Smooth muscle cell (in vitro differentiated cells): ENCODE measurements at regions not wholly inside any gene's neighbourhood (a gene's known extent, or its start where the extent isn't known, plus 50 kb on each side); places are given as distances from the start of the nearest gene placed in this dataset.

Source experiments
- DNase-seq: peaks from one replicate; lab custom pipeline; 2025; ENCODE audit not compliant: unreplicated experiment; lab: John Stamatoyannopoulos, UW
- H2AFZ ChIP-seq: fragments of 200-600 bp; sonication (generic); 2 replicates; pipeline ENCODE4 v1.6.0; 2016; ENCODE audit warnings: antibody characterized with exemption, low read depth, mild to moderate bottlenecking
- H3F3A ChIP-seq: fragments of 200-600 bp; sonication (generic); 2 replicates; pipeline ENCODE4 v1.6.0; 2017; ENCODE audit warnings: antibody characterized with exemption, low read depth
- H3K27ac ChIP-seq: fragments of 200-600 bp; sonication (generic); 2 replicates; pipeline ENCODE4 v1.5.1; 2016; ENCODE audit warnings: low read depth, mild to moderate bottlenecking
- H3K27me3 ChIP-seq: fragments of 200-600 bp; sonication (generic); 2 replicates; pipeline ENCODE4 v1.6.1; 2016; ENCODE audit warnings: low read depth, mild to moderate bottlenecking
- H3K36me3 ChIP-seq: fragments of 200-600 bp; sonication (generic); 2 replicates; pipeline ENCODE4 v1.5.1; 2016; ENCODE audit warnings: low read depth
- H3K4me1 ChIP-seq: fragments of 200-600 bp; sonication (generic); 2 replicates; pipeline ENCODE4 v1.5.1; 2016; ENCODE audit warnings: low read depth
- H3K4me2 ChIP-seq: fragments of 200-600 bp; sonication (generic); 2 replicates; pipeline ENCODE4 v1.6.0; 2016; ENCODE audit warnings: mild to moderate bottlenecking
- H3K4me3 ChIP-seq: fragments of 200-600 bp; sonication (generic); 2 replicates; pipeline ENCODE4 v1.5.1; 2016; ENCODE audit warnings: mild to moderate bottlenecking
- H3K79me2 ChIP-seq: fragments of 200-600 bp; sonication (generic); 2 replicates; pipeline ENCODE4 v1.6.0; 2016; ENCODE audit warnings: low read depth, mild to moderate bottlenecking
- H3K9ac ChIP-seq: fragments of 200-600 bp; sonication (generic); 2 replicates; pipeline ENCODE4 v1.6.0; 2016; ENCODE audit warnings: low read depth
- H3K9me3 ChIP-seq: fragments of 200-600 bp; sonication (generic); replicated peaks from 2 replicates; pipeline ENCODE4 v1.5.1; 2016; ENCODE audit warnings: low read depth
- H4K20me1 ChIP-seq: fragments of 200-600 bp; sonication (generic); 2 replicates; pipeline ENCODE4 v1.6.0; 2016; ENCODE audit warnings: low read depth
- WGBS: methylation state at CpG from one replicate; pipeline ENCODE4 v1.1.7; 2016; ENCODE audit warnings: low lambda C conversion rate; 5-methylcytosine and 5-hydroxymethylcytosine counted together
- TF ChIP-seq, protein P1 (sequence below): fragments of 200-600 bp; sonication (generic); IDR thresholded peaks from 2 replicates; pipeline ENCODE4 v1.5.1; 2017; ENCODE audit warnings: borderline replicate concordance, mild to moderate bottlenecking, antibody characterized with exemption; ENCODE audit not compliant: insufficient read depth, poor library complexity, severe bottlenecking

DNA sequence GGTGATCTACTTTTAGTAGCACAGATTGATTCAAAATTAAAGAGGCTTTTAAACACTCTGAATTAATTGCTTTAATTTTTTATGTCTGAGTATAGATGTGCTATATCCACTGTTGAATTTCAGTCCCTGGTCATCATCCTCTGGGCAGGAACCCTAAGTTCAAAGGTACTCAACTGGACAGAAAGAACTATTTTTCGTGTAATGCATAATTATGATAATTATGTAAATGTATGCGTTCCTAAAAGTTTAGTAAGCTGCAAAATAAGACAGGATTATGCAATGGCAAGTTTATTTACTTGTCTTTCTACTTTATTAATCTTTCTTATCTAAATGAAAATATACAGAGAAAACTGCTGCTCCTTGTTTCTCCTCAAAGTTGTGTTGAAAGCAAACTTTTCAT is 690.1 kb upstream of the MAN1A1 start:
- Histone ChIP-seq H3K36me3 (no peaks in the 10 kb centered on the region), H3K27ac (no peak overlapping the region), H3K27me3 (no peaks in the 10 kb centered on the region), H4K20me1 (no peaks in the 10 kb centered on the region), H3K9ac (no peak overlapping the region), H3K79me2 (no peaks in the 10 kb centered on the region), H3F3A (no peaks in the 10 kb centered on the region), H3K4me2 (no peak overlapping the region), H3K9me3 (no peaks in the 10 kb centered on the region), H3K4me3 (no peak overlapping the region), H3K4me1 (no peaks in the 10 kb centered on the region), H2AFZ (no peak overlapping the region)
- no peak for DNase-seq
- 86% methylated on average over 2 of the region's 2 CpGs for WGBS
- TF ChIP-seq, protein P1, sequence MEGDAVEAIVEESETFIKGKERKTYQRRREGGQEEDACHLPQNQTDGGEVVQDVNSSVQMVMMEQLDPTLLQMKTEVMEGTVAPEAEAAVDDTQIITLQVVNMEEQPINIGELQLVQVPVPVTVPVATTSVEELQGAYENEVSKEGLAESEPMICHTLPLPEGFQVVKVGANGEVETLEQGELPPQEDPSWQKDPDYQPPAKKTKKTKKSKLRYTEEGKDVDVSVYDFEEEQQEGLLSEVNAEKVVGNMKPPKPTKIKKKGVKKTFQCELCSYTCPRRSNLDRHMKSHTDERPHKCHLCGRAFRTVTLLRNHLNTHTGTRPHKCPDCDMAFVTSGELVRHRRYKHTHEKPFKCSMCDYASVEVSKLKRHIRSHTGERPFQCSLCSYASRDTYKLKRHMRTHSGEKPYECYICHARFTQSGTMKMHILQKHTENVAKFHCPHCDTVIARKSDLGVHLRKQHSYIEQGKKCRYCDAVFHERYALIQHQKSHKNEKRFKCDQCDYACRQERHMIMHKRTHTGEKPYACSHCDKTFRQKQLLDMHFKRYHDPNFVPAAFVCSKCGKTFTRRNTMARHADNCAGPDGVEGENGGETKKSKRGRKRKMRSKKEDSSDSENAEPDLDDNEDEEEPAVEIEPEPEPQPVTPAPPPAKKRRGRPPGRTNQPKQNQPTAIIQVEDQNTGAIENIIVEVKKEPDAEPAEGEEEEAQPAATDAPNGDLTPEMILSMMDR: no peak

DNA sequence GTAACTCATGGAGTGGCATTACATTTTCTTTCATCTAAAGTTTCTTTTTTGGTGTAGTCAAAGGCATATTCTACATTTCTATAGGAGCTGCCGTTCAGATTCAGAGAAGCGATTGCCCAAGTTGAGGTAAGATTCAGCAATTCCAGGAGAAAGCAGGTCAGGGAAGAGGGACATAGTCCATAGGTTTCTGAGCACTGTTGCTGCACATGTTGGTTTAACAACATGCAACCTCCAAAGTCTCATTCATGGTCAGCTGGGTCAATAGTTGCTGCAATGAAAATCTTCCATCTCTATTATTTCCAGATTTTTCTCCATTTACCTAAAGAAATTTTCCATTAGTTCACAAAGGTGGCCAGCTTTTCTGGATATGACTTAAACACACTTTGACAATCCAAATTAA is 682.3 kb upstream of the MAN1A1 start:
- Histone ChIP-seq H3K4me1 (no peaks in the 10 kb centered on the region), H2AFZ (no peak overlapping the region), H3K9ac (no peak overlapping the region), H3K27ac (no peak overlapping the region), H3K4me2 (no peak overlapping the region), H4K20me1 (no peaks in the 10 kb centered on the region), H3K9me3 (no peaks in the 10 kb centered on the region), H3K36me3 (no peaks in the 10 kb centered on the region), H3F3A (no peaks in the 10 kb centered on the region), H3K4me3 (no peak overlapping the region), H3K27me3 (peaks cover 3% of the 10 kb centered on the region), H3K79me2 (no peaks in the 10 kb centered on the region)
- TF ChIP-seq, protein P1: no peak
- WGBS: 90% methylated on average over 2 of the region's 2 CpGs
- DNase-seq: no peak

DNA sequence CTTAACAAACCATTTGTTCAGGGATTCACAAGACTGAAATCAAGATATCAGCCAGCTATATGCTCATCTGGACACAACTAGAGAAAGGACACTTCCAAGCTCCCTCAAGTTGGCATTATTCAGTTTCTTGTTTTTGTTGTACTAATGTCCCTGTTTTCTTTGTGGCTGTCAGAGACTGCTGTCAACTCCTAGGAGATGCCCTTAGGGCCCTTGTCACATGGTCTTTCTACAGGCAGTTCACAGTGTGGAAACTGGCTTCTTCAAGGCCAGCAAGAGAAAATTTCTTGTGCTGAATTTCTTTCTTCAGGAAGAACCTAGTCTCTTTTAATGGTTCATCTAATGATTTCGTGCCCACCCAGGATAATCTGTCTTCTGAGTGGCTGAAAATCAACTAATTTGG is 677.2 kb upstream of the MAN1A1 start:
- Histone ChIP-seq H3K9me3 (no peaks in the 10 kb centered on the region), H4K20me1 (no peaks in the 10 kb centered on the region), H2AFZ (no peak overlapping the region), H3K27me3 (peaks cover 3% of the 10 kb centered on the region), H3F3A (no peaks in the 10 kb centered on the region), H3K4me3 (no peak overlapping the region), H3K36me3 (no peaks in the 10 kb centered on the region), H3K4me2 (no peak overlapping the region), H3K4me1 (no peaks in the 10 kb centered on the region), H3K27ac (no peak overlapping the region), H3K79me2 (no peaks in the 10 kb centered on the region), H3K9ac (no peak overlapping the region)
- TF ChIP-seq, protein P1: no peak
- 89% methylated on average over 1 of the region's 1 CpG for WGBS
- no peak for DNase-seq

DNA sequence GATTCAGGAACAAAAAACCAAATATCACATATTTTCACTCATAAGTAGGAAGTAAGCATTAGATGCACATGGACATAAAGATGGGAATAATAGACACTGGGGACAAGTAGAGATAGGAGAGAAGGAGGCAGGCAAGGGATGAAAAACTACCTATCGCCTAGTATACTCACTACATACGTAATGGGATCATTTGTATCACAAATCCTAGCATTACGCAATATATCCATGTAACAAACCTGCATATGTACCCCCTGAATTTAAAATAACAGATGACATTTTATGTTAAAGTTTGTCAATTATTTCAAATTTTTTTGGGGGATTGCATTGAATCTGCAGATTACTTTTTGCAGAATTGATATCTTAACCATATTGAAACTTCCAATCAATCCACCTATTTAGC is 660.5 kb upstream of the MAN1A1 start:
- WGBS: 94% methylated on average over 3 of the region's 3 CpGs

More for the DNA sequence above, 660.5 kb upstream of the MAN1A1 start:
- no peak overlapping the region for H3K27ac ChIP-seq
- no peak overlapping the region for H3K4me3 ChIP-seq
- TF ChIP-seq, protein P1: no peak
- H3K9ac ChIP-seq: no peak overlapping the region
- H4K20me1 ChIP-seq: no peaks in the 10 kb centered on the region
- H3K36me3 ChIP-seq: no peaks in the 10 kb centered on the region
- no peaks in the 10 kb centered on the region for H3F3A ChIP-seq
- no peak for DNase-seq
- no peaks in the 10 kb centered on the region for H3K79me2 ChIP-seq
- H3K4me2 ChIP-seq: no peak overlapping the region
- no peaks in the 10 kb centered on the region for H3K4me1 ChIP-seq
- no peak overlapping the region for H2AFZ ChIP-seq
- H3K27me3 ChIP-seq: no peaks in the 10 kb centered on the region
- no peaks in the 10 kb centered on the region for H3K9me3 ChIP-seq
